ENCODE measurements at regions not wholly inside any gene's neighbourhood (a gene's known extent, or its start where the extent isn't known, plus 50 kb on each side); places are given as distances from the start of the nearest gene placed in this dataset.

DNA sequence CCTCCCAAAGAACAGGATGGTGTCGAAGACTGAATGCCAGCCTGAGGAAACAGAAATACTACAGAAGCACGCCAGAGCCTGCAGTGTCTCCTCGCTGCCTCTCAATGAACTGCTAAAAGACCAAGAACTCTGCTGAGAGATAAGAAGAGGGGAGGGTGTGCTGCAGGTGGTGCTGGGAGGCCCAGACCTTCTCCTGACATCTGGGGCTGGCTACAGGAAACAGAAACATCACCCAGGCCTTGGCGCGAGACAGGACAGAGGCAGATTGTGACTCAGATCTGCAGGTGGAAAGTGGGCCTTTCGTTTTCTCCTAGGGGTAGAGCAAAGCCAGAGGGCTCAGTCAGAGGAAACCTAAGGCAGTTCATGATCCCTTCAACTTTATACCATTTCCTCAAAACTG is 250.3 kb upstream of the TCF4 start:
- no peaks in the 10 kb centered on the region for H3K79me1 ChIP-seq (ENCODE audit: low read depth in 1 of 2, low read length in 2 of 2)
- WGBS, 2 experiments (ENCODE audit: extremely low coverage in 2 of 2, insufficient read length in 1 of 2) = 94% methylated on average over 3 of the region's 6 CpGs; no CpG with 5 or more reads in 1 of the 2 experiments
- H3K4me3 ChIP-seq (ENCODE audit: insufficient read depth, low read depth, low read length) = no peak overlapping the region
- peaks cover 4% of the 10 kb centered on the region; the same call in 1 of the 2 replicates for H3K9me1 ChIP-seq (ENCODE audit: insufficient read depth, low read length)
- POLR2A ChIA-PET (ENCODE audit: unreplicated experiment) = no interaction called here
- in situ Hi-C loops (cut with MboI; ENCODE audit: low sequenced_read_pairs) (no loop called here), dilution Hi-C loops (cut with HindIII; ENCODE audit: low sequenced_read_pairs, unreplicated experiment) (no loop called here), intact Hi-C loops (cut with micrococcal nuclease) (no loop called here)
- no peak overlapping the region for H3K23ac ChIP-seq (ENCODE audit: low read depth, low read length)
- no peaks in the 10 kb centered on the region for H3K36me3 ChIP-seq (ENCODE audit: control insufficient read depth, insufficient read depth, low read length)
- no peak overlapping the region for H4K8ac ChIP-seq (ENCODE audit: low read depth in 2 of 2, low read length in 2 of 2)
- TF ChIP-seq BHLHE40 (IDR thresholded peaks at IDR 0.05; ENCODE audit: low read depth, low read length) = no peak
- no peak for TF ChIP-seq CTCF (conservative IDR thresholded peaks at IDR 0.05; ENCODE audit: low read depth, low read length)
- TF ChIP-seq FOS (IDR thresholded peaks at IDR 0.05; ENCODE audit: low read depth, low read length) = no peak
- no peak for TF ChIP-seq ELK1 (IDR thresholded peaks at IDR 0.05; ENCODE audit: borderline replicate concordance, low read depth, low read length)
- TF ChIP-seq CHD1 (IDR thresholded peaks at IDR 0.05; ENCODE audit: low read depth, low read length) = no peak
- TF ChIP-seq MAFK (IDR thresholded peaks at IDR 0.05; ENCODE audit: low read depth, low read length) = no peak
- TF ChIP-seq POLR2A (IDR thresholded peaks at IDR 0.05; ENCODE audit: low read depth, low read length) = no peak
- no peak for TF ChIP-seq RAD21 (IDR thresholded peaks at IDR 0.05; ENCODE audit: low read length)
- TF ChIP-seq MXI1 (IDR thresholded peaks at IDR 0.05; ENCODE audit: borderline replicate concordance, low read depth, low read length) = no peak
- TF ChIP-seq RFX5 (IDR thresholded peaks at IDR 0.05; ENCODE audit: low read depth, low read length) = no peak
- no peak for TF ChIP-seq SMC3 (IDR thresholded peaks at IDR 0.05; ENCODE audit: low read depth, low read length)
- no peak for TF ChIP-seq RCOR1 (IDR thresholded peaks at IDR 0.05; ENCODE audit: insufficient replicate concordance, low read length)
- TF ChIP-seq NFE2L2 (IDR thresholded peaks at IDR 0.05; ENCODE audit: low read depth, low read length) = no peak
- TF ChIP-seq MAZ (IDR thresholded peaks at IDR 0.05; ENCODE audit: borderline replicate concordance, low read depth, low read length) = no peak
- TF ChIP-seq CEBPB (IDR thresholded peaks at IDR 0.05; ENCODE audit: low read depth, low read length) = no peak
- TF ChIP-seq, protein P1, sequence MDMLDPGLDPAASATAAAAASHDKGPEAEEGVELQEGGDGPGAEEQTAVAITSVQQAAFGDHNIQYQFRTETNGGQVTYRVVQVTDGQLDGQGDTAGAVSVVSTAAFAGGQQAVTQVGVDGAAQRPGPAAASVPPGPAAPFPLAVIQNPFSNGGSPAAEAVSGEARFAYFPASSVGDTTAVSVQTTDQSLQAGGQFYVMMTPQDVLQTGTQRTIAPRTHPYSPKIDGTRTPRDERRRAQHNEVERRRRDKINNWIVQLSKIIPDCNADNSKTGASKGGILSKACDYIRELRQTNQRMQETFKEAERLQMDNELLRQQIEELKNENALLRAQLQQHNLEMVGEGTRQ (IDR thresholded peaks at IDR 0.05; ENCODE audit: low read depth, low read length) = no peak
- no peak overlapping the region; the same call in 1 of the 2 replicates for H3K18ac ChIP-seq (ENCODE audit: low read depth, low read length)
- 0 out of 2 replicates have a peak overlapping the region, but pooled peaks have one; percentile 44 for H2BK120ac ChIP-seq (ENCODE audit: low read depth, low read length)
- peak overlapping the region; percentile 32; the same call in 1 of the 2 replicates for H3K14ac ChIP-seq (replicated peaks; ENCODE audit: low read depth, low read length)
- no peaks in the 10 kb centered on the region for H4K20me1 ChIP-seq (ENCODE audit: insufficient read depth, low read length)
- no peak overlapping the region for H4K91ac ChIP-seq (ENCODE audit: insufficient read depth, low read depth, low read length)
- H2AK9ac ChIP-seq (replicated peaks; ENCODE audit: low read depth, low read length, poor library complexity) = no peak overlapping the region
- no TSS peak for BruUV-seq (replicated peaks)
- DNase-seq (no peak), ATAC-seq (ENCODE audit: low read depth) (no peak)
- H3K9me3 ChIP-seq (ENCODE audit: control insufficient read depth, insufficient read depth, low read length) = peaks cover 12% of the 10 kb centered on the region; the same call in 1 of the 2 replicates
- peak overlapping the region; percentile 11; the same call in 1 of the 2 replicates for H3K4ac ChIP-seq (ENCODE audit: low read depth, low read length)
- no peak overlapping the region for H3K56ac ChIP-seq (ENCODE audit: extremely low read depth, insufficient read depth, low read length)
- peaks cover 7% of the 10 kb centered on the region; the same call in 1 of the 2 replicates for H3K4me1 ChIP-seq (ENCODE audit: control insufficient read depth, insufficient read depth, low read length)
- H2AK5ac ChIP-seq (ENCODE audit: low read depth, low read length) = peak overlapping the region; percentile 66; the same call in 1 of the 2 replicates
- H3K27me3 ChIP-seq (ENCODE audit: control insufficient read depth, insufficient read depth, low read length) = no peaks in the 10 kb centered on the region
- no peak overlapping the region for H2BK5ac ChIP-seq (ENCODE audit: low read depth, low read length, poor library complexity, severe bottlenecking)
- no peak overlapping the region for H4K5ac ChIP-seq (ENCODE audit: low read depth, low read length)
- H2AFZ ChIP-seq (replicated peaks; ENCODE audit: low read length, poor library complexity) = no peak overlapping the region
- peak overlapping the region; percentile 58; the same call in 1 of the 2 replicates for H2BK20ac ChIP-seq (ENCODE audit: low read depth, low read length)
- no peak overlapping the region for H3K27ac ChIP-seq (ENCODE audit: insufficient read depth, low read length)
- no peak overlapping the region for H3K9ac ChIP-seq (ENCODE audit: low read depth, low read length)
- CTCF ChIA-PET = no interaction called here
- H2BK15ac ChIP-seq (ENCODE audit: low read depth, low read length) = peak overlapping the region; percentile 54; the same call in 1 of the 3 replicates
- H3K4me2 ChIP-seq (ENCODE audit: low read depth, low read length) = no peak overlapping the region

Data from IMR-90 (cell line).